MM.1S (cell line): ENCODE measurements at regions not wholly inside any gene's neighbourhood (a gene's known extent, or its start where the extent isn't known, plus 50 kb on each side); places are given as distances from the start of the nearest gene placed in this dataset.

Source experiments
- CTCF ChIP-seq: fragments of 300-600 bp; sonication (generic); IDR thresholded peaks from 2 replicates; pipeline ENCODE4 v1.5.1; 2016; ENCODE audit warnings: antibody characterized with exemption, low read length, mixed read lengths
- EZH2 ChIP-seq: fragments of 300-600 bp; sonication (generic); optimal IDR thresholded peaks from 2 replicates; pipeline ENCODE3; 2017; ENCODE audit warnings: low read depth, mild to moderate bottlenecking, antibody characterized with exemption, low read length, mixed read lengths

GRCh38 chr9:124198948-124199347 lies 58.8 kb upstream of the NEK6 start:
- TF ChIP-seq CTCF (no peak), EZH2 (no peak)
